HK-2 (cell line): ENCODE measurements at regions not wholly inside any gene's neighbourhood (a gene's known extent, or its start where the extent isn't known, plus 50 kb on each side); places are given as distances from the start of the nearest gene placed in this dataset.
"Not testable (repeated sequence)": the region's sequence is repeated elsewhere in the genome, so short reads cannot be mapped to it uniquely, and the experiment has no call there.

Experiments used
- DNase-seq: peaks from one replicate; pipeline ENCODE4 v3.0.0-alpha.2; 2018; ENCODE audit not compliant: unreplicated experiment

- not testable (repeated sequence) for DNase-seq
Measured at GRCh38 chr6:104676679-104677078, 183.0 kb downstream of the HACE1 start.

GRCh38 chr6:104675161-104675560 lies 184.6 kb downstream of the HACE1 start:
- not testable (repeated sequence) for DNase-seq

GRCh38 chr6:104673078-104673477 lies 186.6 kb downstream of the HACE1 start:
- not testable (repeated sequence) for DNase-seq

GRCh38 chr6:104671591-104671891 lies 188.2 kb downstream of the HACE1 start:
- not testable (repeated sequence) for DNase-seq

GRCh38 chr6:104670834-104671590 lies 188.7 kb downstream of the HACE1 start:
- DNase-seq, result not testable (repeated sequence)

GRCh38 chr6:104669483-104669882 lies 190.2 kb downstream of the HACE1 start:
- no peak for DNase-seq

- DNase-seq, result no peak
Measured at GRCh38 chr6:104656235-104656634, 203.5 kb downstream of the HACE1 start.

GRCh38 chr6:104653781-104654180 lies 205.9 kb downstream of the HACE1 start:
- DNase-seq, result no peak

GRCh38 chr6:104648347-104648746 lies 211.4 kb downstream of the HACE1 start:
- no peak for DNase-seq

GRCh38 chr6:104644848-104645247 lies 214.9 kb downstream of the HACE1 start:
- no peak for DNase-seq

- no peak for DNase-seq
Measured at GRCh38 chr6:104642871-104643270, 216.8 kb downstream of the HACE1 start.

GRCh38 chr6:104640761-104641160 lies 219.0 kb downstream of the HACE1 start:
- DNase-seq, result no peak

- no peak for DNase-seq
Measured at GRCh38 chr6:104640150-104640700, 219.5 kb downstream of the HACE1 start.

GRCh38 chr6:104639668-104640067 lies 220.1 kb downstream of the HACE1 start:
- no peak for DNase-seq

GRCh38 chr6:104638841-104639290 lies 220.9 kb downstream of the HACE1 start:
- DNase-seq, result no peak

- no peak for DNase-seq
Measured at GRCh38 chr6:104633125-104633524, 226.6 kb downstream of the HACE1 start.

GRCh38 chr6:104632588-104632987 lies 227.1 kb downstream of the HACE1 start:
- no peak for DNase-seq

- no peak for DNase-seq
Measured at GRCh38 chr6:104630955-104631354, 228.8 kb downstream of the HACE1 start.

- DNase-seq, result no peak
Measured at GRCh38 chr6:104630522-104630921, 229.2 kb downstream of the HACE1 start.

GRCh38 chr6:104629826-104630225 lies 229.9 kb downstream of the HACE1 start:
- DNase-seq, result no peak

GRCh38 chr6:104625536-104625935 lies 234.2 kb downstream of the HACE1 start:
- DNase-seq, result no peak

GRCh38 chr6:104623052-104623690 lies 236.5 kb downstream of the HACE1 start:
- DNase-seq, result no peak

- DNase-seq, result no peak
Measured at GRCh38 chr6:104621396-104621795, 238.3 kb downstream of the HACE1 start.
